ENCODE measurements at regions not wholly inside any gene's neighbourhood (a gene's known extent, or its start where the extent isn't known, plus 50 kb on each side); places are given as distances from the start of the nearest gene placed in this dataset.

GRCh38 chrX:127552571-127552970 lies 499.6 kb downstream of the ACTRT1 start:
- no peak for TF ChIP-seq ZNF622 (IDR thresholded peaks at IDR 0.05)
- no peak for TF ChIP-seq WRNIP1 (IDR thresholded peaks at IDR 0.05; ENCODE audit: borderline replicate concordance, low read depth, low read length)
- no peak for TF ChIP-seq NFYA (IDR thresholded peaks at IDR 0.05; ENCODE audit: borderline replicate concordance, low read depth, low read length)
- TF ChIP-seq ZBED1 (IDR thresholded peaks at IDR 0.05; ENCODE audit: borderline replicate concordance), result no peak
- in situ Hi-C loops (cut with MboI), result no loop called here
- H3K4me1 ChIP-seq (ENCODE audit: control insufficient read depth, insufficient read depth, low read length), result no peaks in the 10 kb centered on the region
- no TSS peak for BruUV-seq (replicated peaks)
- H2AFZ ChIP-seq (ENCODE audit: control insufficient read depth, low read depth, low read length), result no peak overlapping the region
- H3K36me3 ChIP-seq (ENCODE audit: control insufficient read depth in 2 of 2, insufficient read depth in 2 of 2, low read length in 1 of 2), result no peaks in the 10 kb centered on the region
- H3K27ac ChIP-seq (ENCODE audit: control insufficient read depth, insufficient read depth), result no peak overlapping the region
- no peaks in the 10 kb centered on the region for H3K27me3 ChIP-seq (replicated peaks in 1 of 2; ENCODE audit: control insufficient read depth in 2 of 2, insufficient read depth in 2 of 2, low read length in 1 of 2)
- no peaks in the 10 kb centered on the region; the same call in 2 of the 3 replicates for H3K9me3 ChIP-seq (replicated peaks; ENCODE audit: control insufficient read depth, insufficient read depth, low read length)
- RAD21 ChIA-PET (ENCODE audit: unreplicated experiment), result no interaction called here
- DNase-seq (ENCODE audit: low read depth, low spot score), result no peak
- SMC1A ChIA-PET (ENCODE audit: uncharacterized antibody, unreplicated experiment), result no interaction called here
- no peak for FAIRE-seq
- CTCF ChIA-PET, result no interaction called here
- no peaks in the 10 kb centered on the region for H3K79me2 ChIP-seq (ENCODE audit: control insufficient read depth, insufficient read depth, low read length)
- intact Hi-C loops (cut with micrococcal nuclease; ENCODE audit: unreplicated experiment), result no loop called here
- POLR2A ChIA-PET, result no interaction called here
- no peak overlapping the region for H3K4me2 ChIP-seq (ENCODE audit: control insufficient read depth, insufficient read depth)
- no peaks in the 10 kb centered on the region for H4K20me1 ChIP-seq (ENCODE audit: control insufficient read depth, insufficient read depth)
- no peak for ATAC-seq
- 8% methylated on average over 3 of the region's 3 CpGs for WGBS (ENCODE audit: insufficient coverage, insufficient replicate concordance, low lambda C conversion rate, missing lambda C conversion rate)
- no peak overlapping the region for H3K4me3 ChIP-seq
- H3K9ac ChIP-seq (ENCODE audit: control insufficient read depth, insufficient read depth, low read length), result no peak overlapping the region

- H3K4me3 ChIP-seq, result no peak overlapping the region
- no peaks in the 10 kb centered on the region for H3K79me2 ChIP-seq (ENCODE audit: control insufficient read depth, insufficient read depth, low read length)
- H3K9me3 ChIP-seq (replicated peaks; ENCODE audit: control insufficient read depth, insufficient read depth, low read length), result no peaks in the 10 kb centered on the region
- 40% methylated on average over 4 of the region's 4 CpGs for WGBS (ENCODE audit: insufficient coverage, insufficient replicate concordance, low lambda C conversion rate, missing lambda C conversion rate)
- H3K27me3 ChIP-seq (replicated peaks in 1 of 2; ENCODE audit: control insufficient read depth in 2 of 2, insufficient read depth in 2 of 2, low read length in 1 of 2), result no peaks in the 10 kb centered on the region
- CTCF ChIA-PET, result interaction anchor here (0.6 kb wide), 1 partner anchor 34 kb away, joined by 4 read pairs; no protein-coding TSS in a partner anchor
- ATAC-seq (no peak), DNase-seq (ENCODE audit: low read depth, low spot score) (no peak), FAIRE-seq (no peak)
- no peak overlapping the region for H3K9ac ChIP-seq (ENCODE audit: control insufficient read depth, insufficient read depth, low read length)
- no peak overlapping the region for H3K27ac ChIP-seq (ENCODE audit: control insufficient read depth, insufficient read depth)
- no peaks in the 10 kb centered on the region for H3K36me3 ChIP-seq (ENCODE audit: control insufficient read depth in 2 of 2, insufficient read depth in 2 of 2, low read length in 1 of 2)
- H3K4me1 ChIP-seq (ENCODE audit: control insufficient read depth, insufficient read depth, low read length), result no peaks in the 10 kb centered on the region
- SMC1A ChIA-PET (ENCODE audit: uncharacterized antibody, unreplicated experiment), result no interaction called here
- RAD21 ChIA-PET (ENCODE audit: unreplicated experiment), result no interaction called here
- POLR2A ChIA-PET, result no interaction called here
- TF ChIP-seq NFXL1 (IDR thresholded peaks at IDR 0.05; ENCODE audit: borderline replicate concordance) (no peak), POLR2AphosphoS2 (IDR thresholded peaks at IDR 0.05; ENCODE audit: low read depth, low read length) (no peak)
- BruUV-seq (replicated peaks), result no TSS peak
- in situ Hi-C loops (cut with MboI), result no loop called here
- H4K20me1 ChIP-seq (ENCODE audit: control insufficient read depth, insufficient read depth), result no peaks in the 10 kb centered on the region
- H3K4me2 ChIP-seq (ENCODE audit: control insufficient read depth, insufficient read depth), result no peak overlapping the region
- H2AFZ ChIP-seq (ENCODE audit: control insufficient read depth, low read depth, low read length), result no peak overlapping the region
- intact Hi-C loops (cut with micrococcal nuclease; ENCODE audit: unreplicated experiment), result no loop called here
Measured at GRCh38 chrX:127519323-127519722, 532.9 kb downstream of the ACTRT1 start.

Measured in GM12878 (cell line).